ENCODE measurements at regions not wholly inside any gene's neighbourhood (a gene's known extent, or its start where the extent isn't known, plus 50 kb on each side); places are given as distances from the start of the nearest gene placed in this dataset.

- no peak for DNase-seq
Observed at GRCh38 chr18:39058386-39059000, 1492.9 kb upstream of the CELF4 start.

- peak; percentile 24 for DNase-seq
Observed at GRCh38 chr18:39057423-39058064, 1491.9 kb upstream of the CELF4 start.

GRCh38 chr18:39053571-39053970, 1488.0 kb upstream of the CELF4 start:
- no peak for DNase-seq

GRCh38 chr18:39051013-39051412, 1485.4 kb upstream of the CELF4 start:
- no peak for DNase-seq

- no peak for DNase-seq
Observed at GRCh38 chr18:39039813-39040212, 1474.2 kb upstream of the CELF4 start.

GRCh38 chr18:39037925-39038324, 1472.3 kb upstream of the CELF4 start:
- no peak for DNase-seq

- no peak for DNase-seq
Observed at GRCh38 chr18:39033312-39033711, 1467.7 kb upstream of the CELF4 start.

- DNase-seq = no peak
Observed at GRCh38 chr18:39031647-39032046, 1466.0 kb upstream of the CELF4 start.

- DNase-seq = no peak
Observed at GRCh38 chr18:39030124-39030655, 1464.6 kb upstream of the CELF4 start.

GRCh38 chr18:39025531-39025930, 1459.9 kb upstream of the CELF4 start:
- DNase-seq = no peak

GRCh38 chr18:39019989-39020388, 1454.4 kb upstream of the CELF4 start:
- no peak for DNase-seq

- no peak for DNase-seq
Observed at GRCh38 chr18:39007031-39007902, 1441.7 kb upstream of the CELF4 start.

- DNase-seq = no peak
Observed at GRCh38 chr18:38996056-38996455, 1430.5 kb upstream of the CELF4 start.

- DNase-seq = no peak
Observed at GRCh38 chr18:38993342-38993741, 1427.7 kb upstream of the CELF4 start.

- DNase-seq = no peak
Observed at GRCh38 chr18:38984968-38985367, 1419.4 kb upstream of the CELF4 start.

GRCh38 chr18:38982072-38982471, 1416.5 kb upstream of the CELF4 start:
- no peak for DNase-seq

- DNase-seq = no peak
Observed at GRCh38 chr18:38981389-38981788, 1415.8 kb upstream of the CELF4 start.

GRCh38 chr18:38980420-38980819, 1414.8 kb upstream of the CELF4 start:
- DNase-seq = no peak

- DNase-seq = peak; percentile 63
Observed at GRCh38 chr18:38972571-38972970, 1407.0 kb upstream of the CELF4 start.

GRCh38 chr18:38971881-38972280, 1406.3 kb upstream of the CELF4 start:
- no peak for DNase-seq

GRCh38 chr18:38966841-38967240, 1401.2 kb upstream of the CELF4 start:
- DNase-seq = peak; percentile 24

- DNase-seq = no peak
Observed at GRCh38 chr18:38963943-38964660, 1398.5 kb upstream of the CELF4 start.

- DNase-seq = no peak
Observed at GRCh38 chr18:38961880-38962279, 1396.3 kb upstream of the CELF4 start.
